Adrenal gland (tissue), 9 donors: ENCODE measurements at regions not wholly inside any gene's neighbourhood (a gene's known extent, or its start where the extent isn't known, plus 50 kb on each side); places are given as distances from the start of the nearest gene placed in this dataset.

ENCODE experiments used
- DNase-seq, 7 donors: peaks; one replicate each; pipeline ENCODE4 v3.0.0-alpha.2; 2019 to 2020
- H3K27ac ChIP-seq, 5 donors: fragments of 200-600 bp; sonication (generic) in 4 of 5; 1 replicate in 3 of 5; 2 replicates in 2 of 5; pipeline versions ENCODE4 v1.5.1 to v1.8.0; 2016 to 2020; ENCODE audit warnings: mild to moderate bottlenecking in 1 of 5
- H3K27me3 ChIP-seq: fragments of 200-600 bp; 2 replicates; pipeline ENCODE4 v1.8.0; 2021
- H3K36me3 ChIP-seq, 2 donors: fragments of 200-600 bp; replicated peaks in 1 of 2; 1 replicate in 1 of 2; 2 replicates in 1 of 2; pipeline versions ENCODE4 v1.5.1 to v1.8.0; 2018 to 2022
- H3K4me1 ChIP-seq, 2 donors: fragments of 200-600 bp; replicated peaks in 1 of 2; 1 replicate in 1 of 2; 2 replicates in 1 of 2; pipeline versions ENCODE4 v1.5.1 to v1.8.0; 2018 to 2021
- H3K4me3 ChIP-seq, 4 donors: fragments of 200-600 bp; sonication (generic) in 3 of 4; one replicate each; pipeline ENCODE4 v1.5.1; 2016 to 2018
- H3K9me3 ChIP-seq, 3 donors: fragments of 200-600 bp; sonication (generic) in 1 of 3; replicated peaks in 1 of 3; 1 replicate in 2 of 3; 2 replicates in 1 of 3; pipeline versions ENCODE4 v1.5.1 to v1.8.0; 2016 to 2021
- CTCF ChIP-seq, 6 experiments: fragments of 450-650 bp in 4 of 6; fragments of 200-600 bp in 2 of 6; sonication (generic) in 1 of 6; IDR thresholded peaks; 1 replicate in 5 of 6; 2 replicates in 1 of 6; pipeline versions ENCODE4 v1.5.1 to v1.8.0; 2016 to 2021; ENCODE audit warnings: antibody characterized with exemption in 6 of 6, mild to moderate bottlenecking in 2 of 6, moderate library complexity in 1 of 6
- POLR2A ChIP-seq, 2 donors: fragments of 450-650 bp; IDR thresholded peaks; one replicate each; pipeline ENCODE4 v1.6.1; 2017; ENCODE audit warnings: antibody characterized with exemption in 2 of 2, mild to moderate bottlenecking in 2 of 2, moderate library complexity in 1 of 2
- WGBS, 4 donors: extraction: QIAGEN DNeasy Blood & Tissue Kit in 2 of 4; methylation state at CpG; one replicate each; pipeline versions ENCODE4 v1.1.5 to v1.1.7; 2013 to 2017; 5-methylcytosine and 5-hydroxymethylcytosine counted together
- intact Hi-C, 2 donors: fragments of 100-400 bp; cut with DNase I; formaldehyde crosslinking; loops; one replicate each; pipeline versions ENCODE4 v1.14.1 to v1.15.0; 2022 to 2023
- donor health status: healthy with polysubstance abuse.
- donor health status: Bipolar disorder and iron deficiency.
- donor health status: DM: yes; HTN: yes; CAD: no.
- donor health status: DM: no; HTN: no; CAD: no.
- donor health status: DM: no; HTN: no; CAD: no.

GRCh38 chr7:4428526-4428925 is 253.6 kb upstream of the FOXK1 start:
- Histone ChIP-seq H3K27me3 (no peaks in the 10 kb centered on the region), H3K4me1 (no peaks in the 10 kb centered on the region), H3K4me3 (no peak overlapping the region), H3K36me3 (no peaks in the 10 kb centered on the region), H3K27ac (no peak overlapping the region), H3K9me3 (no peaks in the 10 kb centered on the region)
- intact Hi-C loops: no loop called here
- TF ChIP-seq CTCF (IDR thresholded peaks at IDR 0.05): no peak
- no peak for TF ChIP-seq POLR2A (IDR thresholded peaks at IDR 0.05)
- WGBS, 4 donors: 45 to 59% (median 47%) methylated on average over 7 of the region's 7 CpGs
- DNase-seq: no peak

DNA sequence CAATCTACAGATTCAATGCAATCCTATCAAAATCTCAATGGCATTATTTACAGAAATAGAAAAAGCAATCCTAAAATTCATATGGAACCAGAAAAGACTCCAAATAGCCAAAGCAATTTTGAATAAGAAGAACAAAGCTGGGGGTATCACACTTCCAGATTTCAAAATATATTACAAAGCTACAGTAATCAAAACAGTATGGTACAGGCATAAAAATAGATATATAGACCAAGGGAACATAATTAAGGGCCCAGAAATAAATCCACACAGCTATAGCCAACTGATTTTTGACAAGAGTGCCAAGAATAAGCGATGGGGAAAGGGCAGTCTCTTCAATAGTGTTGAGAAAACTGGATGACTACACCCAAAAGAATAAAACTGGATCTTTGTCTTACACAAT is 251.9 kb upstream of the FOXK1 start:
- Histone ChIP-seq H3K27me3 (no peaks in the 10 kb centered on the region), H3K9me3 (no peaks in the 10 kb centered on the region), H3K36me3 (no peaks in the 10 kb centered on the region), H3K4me3 (no peak overlapping the region), H3K4me1 (no peaks in the 10 kb centered on the region), H3K27ac (no peak overlapping the region)
- intact Hi-C loops: no loop called here
- DNase-seq: no peak
- 32 to 46% (median 39%) methylated on average over 1 of the region's 1 CpG for WGBS, 4 donors
- TF ChIP-seq POLR2A (IDR thresholded peaks at IDR 0.05): no peak
- TF ChIP-seq CTCF (IDR thresholded peaks at IDR 0.05): no peak

GRCh38 chr7:4434306-4434705 is 247.8 kb upstream of the FOXK1 start:
- WGBS, 4 donors: 56 to 69% (median 63%) methylated on average over 13 of the region's 13 CpGs
- H3K4me1 ChIP-seq: no peaks in the 10 kb centered on the region
- H3K27me3 ChIP-seq: no peaks in the 10 kb centered on the region
- H3K36me3 ChIP-seq: no peaks in the 10 kb centered on the region
- DNase-seq: no peak
- no peak overlapping the region for H3K4me3 ChIP-seq
- intact Hi-C loops: no loop called here
- no peak overlapping the region for H3K27ac ChIP-seq
- no peaks in the 10 kb centered on the region for H3K9me3 ChIP-seq
- TF ChIP-seq POLR2A (IDR thresholded peaks at IDR 0.05) (no peak), CTCF (IDR thresholded peaks at IDR 0.05) (no peak)

- WGBS, 4 donors: 55 to 78% (median 67%) methylated on average over 5 of the region's 5 CpGs
- TF ChIP-seq POLR2A (IDR thresholded peaks at IDR 0.05) (no peak), CTCF (IDR thresholded peaks at IDR 0.05) (no peak)
- no peak for DNase-seq
Observed at GRCh38 chr7:4436361-4436895, 245.7 kb upstream of the FOXK1 start.

More at GRCh38 chr7:4436361-4436895, 245.7 kb upstream of the FOXK1 start:
- no peak overlapping the region for H3K27ac ChIP-seq
- no peak overlapping the region for H3K4me3 ChIP-seq
- no peaks in the 10 kb centered on the region for H3K27me3 ChIP-seq
- H3K9me3 ChIP-seq: no peaks in the 10 kb centered on the region
- H3K36me3 ChIP-seq: no peaks in the 10 kb centered on the region
- no peaks in the 10 kb centered on the region for H3K4me1 ChIP-seq
- intact Hi-C loops: no loop called here
